ENCODE measurements at regions not wholly inside any gene's neighbourhood (a gene's known extent, or its start where the extent isn't known, plus 50 kb on each side); places are given as distances from the start of the nearest gene placed in this dataset.

- no peak for DNase-seq (ENCODE audit: low read depth)
- TF ChIP-seq CTCF (conservative IDR thresholded peaks at IDR 0.05; ENCODE audit: control insufficient read depth, insufficient read depth, low read depth, low read length), result no peak
- H3K4me3 ChIP-seq (ENCODE audit: control insufficient read depth, low read depth, low read length), result no peak overlapping the region
Measured at GRCh38 chr2:16073471-16073870, 133.1 kb downstream of the MYCN start.

- no peak for DNase-seq (ENCODE audit: low read depth)
- H3K4me3 ChIP-seq (ENCODE audit: control insufficient read depth, low read depth, low read length), result no peak overlapping the region
- no peak for TF ChIP-seq CTCF (conservative IDR thresholded peaks at IDR 0.05; ENCODE audit: control insufficient read depth, insufficient read depth, low read depth, low read length)
Measured at GRCh38 chr2:16072638-16073290, 132.4 kb downstream of the MYCN start.

- DNase-seq (ENCODE audit: low read depth), result no peak
- no peak overlapping the region for H3K4me3 ChIP-seq (ENCODE audit: control insufficient read depth, low read depth, low read length)
- no peak for TF ChIP-seq CTCF (conservative IDR thresholded peaks at IDR 0.05; ENCODE audit: control insufficient read depth, insufficient read depth, low read depth, low read length)
Measured at GRCh38 chr2:16071865-16072637, 131.7 kb downstream of the MYCN start.

GRCh38 chr2:16071039-16071864 is 130.9 kb downstream of the MYCN start:
- no peak for DNase-seq (ENCODE audit: low read depth)
- no peak overlapping the region for H3K4me3 ChIP-seq (ENCODE audit: control insufficient read depth, low read depth, low read length)
- no peak for TF ChIP-seq CTCF (conservative IDR thresholded peaks at IDR 0.05; ENCODE audit: control insufficient read depth, insufficient read depth, low read depth, low read length)

- no peak for TF ChIP-seq CTCF (conservative IDR thresholded peaks at IDR 0.05; ENCODE audit: control insufficient read depth, insufficient read depth, low read depth, low read length)
Measured at GRCh38 chr2:16070648-16070971, 130.3 kb downstream of the MYCN start.

GRCh38 chr2:16069933-16070647 is 129.7 kb downstream of the MYCN start:
- DNase-seq (ENCODE audit: low read depth), result no peak
- no peak for TF ChIP-seq CTCF (conservative IDR thresholded peaks at IDR 0.05; ENCODE audit: control insufficient read depth, insufficient read depth, low read depth, low read length)
- no peak overlapping the region for H3K4me3 ChIP-seq (ENCODE audit: control insufficient read depth, low read depth, low read length)

More at GRCh38 chr2:16070648-16070971, 130.3 kb downstream of the MYCN start:
- no peak overlapping the region for H3K4me3 ChIP-seq (ENCODE audit: control insufficient read depth, low read depth, low read length)
- no peak for DNase-seq (ENCODE audit: low read depth)
